ENCODE measurements at regions not wholly inside any gene's neighbourhood (a gene's known extent, or its start where the extent isn't known, plus 50 kb on each side); places are given as distances from the start of the nearest gene placed in this dataset.

- Histone ChIP-seq H2AFZ (replicated peaks; ENCODE audit: low read length, poor library complexity) (no peak overlapping the region), H3K9me3 (ENCODE audit: control insufficient read depth, insufficient read depth, low read length) (no peaks in the 10 kb centered on the region), H2AK9ac (replicated peaks; ENCODE audit: low read depth, low read length, poor library complexity) (no peak overlapping the region), H2AK5ac (ENCODE audit: low read depth, low read length) (peak overlapping the region; percentile 43; the same call in 1 of the 2 replicates), H4K5ac (ENCODE audit: low read depth, low read length) (peak overlapping the region; percentile 5; the same call in 1 of the 2 replicates), H2BK5ac (ENCODE audit: low read depth, low read length, poor library complexity, severe bottlenecking) (no peak overlapping the region), H4K20me1 (ENCODE audit: insufficient read depth, low read length) (no peaks in the 10 kb centered on the region), H3K14ac (replicated peaks; ENCODE audit: low read depth, low read length) (no peak overlapping the region), H3K4me1 (ENCODE audit: control insufficient read depth, insufficient read depth, low read length) (peaks cover 15% of the 10 kb centered on the region), H3K27me3 (ENCODE audit: control insufficient read depth, insufficient read depth, low read length) (peaks cover 4% of the 10 kb centered on the region), H3K4me3 (ENCODE audit: insufficient read depth, low read depth, low read length) (no peak overlapping the region), H3K23ac (ENCODE audit: low read depth, low read length) (no peak overlapping the region), H4K8ac (ENCODE audit: low read depth in 2 of 2, low read length in 2 of 2) (no peak overlapping the region), H3K36me3 (ENCODE audit: control insufficient read depth, insufficient read depth, low read length) (no peaks in the 10 kb centered on the region), H3K4me2 (ENCODE audit: low read depth, low read length) (no peak overlapping the region), H3K9me1 (ENCODE audit: insufficient read depth, low read length) (no peaks in the 10 kb centered on the region), H3K4ac (ENCODE audit: low read depth, low read length) (no peak overlapping the region; the same call in 1 of the 2 replicates), H3K56ac (ENCODE audit: extremely low read depth, insufficient read depth, low read length) (no peak overlapping the region), H2BK15ac (ENCODE audit: low read depth, low read length) (no peak overlapping the region), H3K18ac (ENCODE audit: low read depth, low read length) (peak overlapping the region; percentile 77; the same call in 1 of the 2 replicates), H3K9ac (ENCODE audit: low read depth, low read length) (no peak overlapping the region), H2BK20ac (ENCODE audit: low read depth, low read length) (no peak overlapping the region), H3K27ac (ENCODE audit: insufficient read depth, low read length) (no peak overlapping the region), H2BK120ac (ENCODE audit: low read depth, low read length) (no peak overlapping the region), H4K91ac (ENCODE audit: insufficient read depth, low read depth, low read length) (no peak overlapping the region), H3K79me1 (ENCODE audit: low read depth in 1 of 2, low read length in 2 of 2) (no peaks in the 10 kb centered on the region)
- ATAC-seq (ENCODE audit: low read depth), result no peak
- dilution Hi-C loops (cut with HindIII; ENCODE audit: low sequenced_read_pairs, unreplicated experiment) (no loop called here), intact Hi-C loops (cut with micrococcal nuclease) (no loop called here), in situ Hi-C loops (cut with MboI; ENCODE audit: low sequenced_read_pairs) (no loop called here)
- ChIA-PET POLR2A (ENCODE audit: unreplicated experiment) (no interaction called here), CTCF (interaction anchor here (0.7 kb wide), 1 partner anchor 92 kb away, joined by 3 read pairs; no protein-coding TSS in a partner anchor)
- no TSS peak for BruUV-seq (replicated peaks)
- no peak for TF ChIP-seq RFX5 (IDR thresholded peaks at IDR 0.05; ENCODE audit: low read depth, low read length)
- no peak for TF ChIP-seq BHLHE40 (IDR thresholded peaks at IDR 0.05; ENCODE audit: low read depth, low read length)
- TF ChIP-seq NFE2L2 (IDR thresholded peaks at IDR 0.05; ENCODE audit: low read depth, low read length), result no peak
- no peak for TF ChIP-seq FOS (IDR thresholded peaks at IDR 0.05; ENCODE audit: low read depth, low read length)
- no peak for TF ChIP-seq MAZ (IDR thresholded peaks at IDR 0.05; ENCODE audit: borderline replicate concordance, low read depth, low read length)
- no peak for TF ChIP-seq ELK1 (IDR thresholded peaks at IDR 0.05; ENCODE audit: borderline replicate concordance, low read depth, low read length)
- TF ChIP-seq RAD21 (IDR thresholded peaks at IDR 0.05; ENCODE audit: low read length), result no peak
- no peak for TF ChIP-seq POLR2A (IDR thresholded peaks at IDR 0.05; ENCODE audit: low read depth, low read length)
- no peak for TF ChIP-seq MAFK (IDR thresholded peaks at IDR 0.05; ENCODE audit: low read depth, low read length)
- TF ChIP-seq RCOR1 (IDR thresholded peaks at IDR 0.05; ENCODE audit: insufficient replicate concordance, low read length), result no peak
- no peak for TF ChIP-seq MXI1 (IDR thresholded peaks at IDR 0.05; ENCODE audit: borderline replicate concordance, low read depth, low read length)
- no peak for TF ChIP-seq SMC3 (IDR thresholded peaks at IDR 0.05; ENCODE audit: low read depth, low read length)
- TF ChIP-seq CTCF (conservative IDR thresholded peaks at IDR 0.05; ENCODE audit: low read depth, low read length), result no peak
- no peak for TF ChIP-seq USF2 (IDR thresholded peaks at IDR 0.05; ENCODE audit: low read depth, low read length)
- no peak for TF ChIP-seq CEBPB (IDR thresholded peaks at IDR 0.05; ENCODE audit: low read depth, low read length)
- DNase-seq, result no peak
- 71% methylated on average over 1 of the region's 3 CpGs; no CpG with 5 or more reads in 1 of the 2 experiments for whole genome bisulfite sequencing, 2 experiments (ENCODE audit: extremely low coverage in 2 of 2, insufficient read length in 1 of 2)
Measured at GRCh38 chr9:95780121-95780520, 95.4 kb upstream of the ERCC6L2 start.
